ENCODE measurements at regions not wholly inside any gene's neighbourhood (a gene's known extent, or its start where the extent isn't known, plus 50 kb on each side); places are given as distances from the start of the nearest gene placed in this dataset.

GRCh38 chr14:28151926-28152325 lies 614.7 kb upstream of the FOXG1 start:
- H3K4ac ChIP-seq (ENCODE audit: low read depth, low read length), result no peak overlapping the region
- no peaks in the 10 kb centered on the region for H4K20me1 ChIP-seq (ENCODE audit: insufficient read depth, low read length)
- no peaks in the 10 kb centered on the region for H3K79me1 ChIP-seq (ENCODE audit: low read depth in 1 of 2, low read length in 2 of 2)
- no peak overlapping the region for H3K18ac ChIP-seq (ENCODE audit: low read depth, low read length)
- H4K5ac ChIP-seq (ENCODE audit: low read depth, low read length), result no peak overlapping the region
- no peak overlapping the region for H3K14ac ChIP-seq (replicated peaks; ENCODE audit: low read depth, low read length)
- WGBS, 2 experiments (ENCODE audit: extremely low coverage in 2 of 2, insufficient read length in 1 of 2), result 30% methylated on average over 2 of the region's 3 CpGs; no CpG with 5 or more reads in 1 of the 2 experiments
- intact Hi-C loops (cut with micrococcal nuclease), result no loop called here
- ChIA-PET CTCF (no interaction called here), POLR2A (ENCODE audit: unreplicated experiment) (no interaction called here)
- no peaks in the 10 kb centered on the region for H3K36me3 ChIP-seq (ENCODE audit: control insufficient read depth, insufficient read depth, low read length)
- no peak overlapping the region for H3K23ac ChIP-seq (ENCODE audit: low read depth, low read length)
- DNase-seq (no peak), ATAC-seq (ENCODE audit: low read depth) (no peak)
- dilution Hi-C loops (cut with HindIII; ENCODE audit: low sequenced_read_pairs, unreplicated experiment), result no loop called here
- H3K9me1 ChIP-seq (ENCODE audit: insufficient read depth, low read length), result no peaks in the 10 kb centered on the region
- H2AK5ac ChIP-seq (ENCODE audit: low read depth, low read length), result no peak overlapping the region
- no peak for TF ChIP-seq CHD1 (IDR thresholded peaks at IDR 0.05; ENCODE audit: low read depth, low read length)
- TF ChIP-seq SMC3 (IDR thresholded peaks at IDR 0.05; ENCODE audit: low read depth, low read length), result no peak
- no peak for TF ChIP-seq POLR2A (IDR thresholded peaks at IDR 0.05; ENCODE audit: low read depth, low read length)
- no peak for TF ChIP-seq MAFK (IDR thresholded peaks at IDR 0.05; ENCODE audit: low read depth, low read length)
- no peak for TF ChIP-seq ELK1 (IDR thresholded peaks at IDR 0.05; ENCODE audit: borderline replicate concordance, low read depth, low read length)
- H4K8ac ChIP-seq (ENCODE audit: low read depth in 2 of 2, low read length in 2 of 2), result no peak overlapping the region
- no peaks in the 10 kb centered on the region for H3K27me3 ChIP-seq (ENCODE audit: control insufficient read depth, insufficient read depth, low read length)
- H4K91ac ChIP-seq (ENCODE audit: insufficient read depth, low read depth, low read length), result no peak overlapping the region
- no peak overlapping the region for H3K56ac ChIP-seq (ENCODE audit: extremely low read depth, insufficient read depth, low read length)
- peaks cover 2% of the 10 kb centered on the region; the same call in 1 of the 2 replicates for H3K9me3 ChIP-seq (ENCODE audit: control insufficient read depth, insufficient read depth, low read length)
- no peak overlapping the region for H2BK120ac ChIP-seq (ENCODE audit: low read depth, low read length)
- no peak overlapping the region for H2BK5ac ChIP-seq (ENCODE audit: low read depth, low read length, poor library complexity, severe bottlenecking)
- H3K4me3 ChIP-seq (ENCODE audit: insufficient read depth, low read depth, low read length), result no peak overlapping the region
- BruUV-seq (replicated peaks), result no TSS peak
- H3K9ac ChIP-seq (ENCODE audit: low read depth, low read length), result no peak overlapping the region
- H3K4me2 ChIP-seq (ENCODE audit: low read depth, low read length), result no peak overlapping the region
- no peak overlapping the region for H2AK9ac ChIP-seq (replicated peaks; ENCODE audit: low read depth, low read length, poor library complexity)
- no peak overlapping the region for H2AFZ ChIP-seq (replicated peaks; ENCODE audit: low read length, poor library complexity)
- no peak overlapping the region for H3K27ac ChIP-seq (ENCODE audit: insufficient read depth, low read length)
- H3K4me1 ChIP-seq (ENCODE audit: control insufficient read depth, insufficient read depth, low read length), result no peaks in the 10 kb centered on the region
- H2BK20ac ChIP-seq (ENCODE audit: low read depth, low read length), result no peak overlapping the region
- no peak overlapping the region for H2BK15ac ChIP-seq (ENCODE audit: low read depth, low read length)
- in situ Hi-C loops (cut with MboI; ENCODE audit: low sequenced_read_pairs), result no loop called here

All from IMR-90 (cell line).